ENCODE measurements at regions not wholly inside any gene's neighbourhood (a gene's known extent, or its start where the extent isn't known, plus 50 kb on each side); places are given as distances from the start of the nearest gene placed in this dataset.

DNA sequence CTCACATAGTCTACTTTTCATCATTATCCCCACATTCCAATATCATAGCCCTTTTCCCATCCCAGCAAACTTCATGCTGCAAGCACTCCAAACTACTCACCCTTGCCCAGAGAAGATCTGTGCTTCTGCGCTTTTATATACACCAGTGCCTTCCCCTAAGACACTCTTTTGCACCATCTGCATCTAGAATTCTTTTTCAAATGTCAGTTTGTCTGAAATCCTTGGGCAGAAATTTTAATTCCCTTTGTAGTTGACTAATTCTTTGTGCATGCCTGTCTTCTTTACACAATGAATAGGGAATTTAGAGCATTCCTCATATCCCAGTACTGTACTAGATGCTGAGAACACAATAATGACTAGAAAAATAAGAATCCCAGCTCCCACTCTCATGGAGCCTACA lies 298.9 kb downstream of the KCNN2 start:
- TF ChIP-seq, protein P1, sequence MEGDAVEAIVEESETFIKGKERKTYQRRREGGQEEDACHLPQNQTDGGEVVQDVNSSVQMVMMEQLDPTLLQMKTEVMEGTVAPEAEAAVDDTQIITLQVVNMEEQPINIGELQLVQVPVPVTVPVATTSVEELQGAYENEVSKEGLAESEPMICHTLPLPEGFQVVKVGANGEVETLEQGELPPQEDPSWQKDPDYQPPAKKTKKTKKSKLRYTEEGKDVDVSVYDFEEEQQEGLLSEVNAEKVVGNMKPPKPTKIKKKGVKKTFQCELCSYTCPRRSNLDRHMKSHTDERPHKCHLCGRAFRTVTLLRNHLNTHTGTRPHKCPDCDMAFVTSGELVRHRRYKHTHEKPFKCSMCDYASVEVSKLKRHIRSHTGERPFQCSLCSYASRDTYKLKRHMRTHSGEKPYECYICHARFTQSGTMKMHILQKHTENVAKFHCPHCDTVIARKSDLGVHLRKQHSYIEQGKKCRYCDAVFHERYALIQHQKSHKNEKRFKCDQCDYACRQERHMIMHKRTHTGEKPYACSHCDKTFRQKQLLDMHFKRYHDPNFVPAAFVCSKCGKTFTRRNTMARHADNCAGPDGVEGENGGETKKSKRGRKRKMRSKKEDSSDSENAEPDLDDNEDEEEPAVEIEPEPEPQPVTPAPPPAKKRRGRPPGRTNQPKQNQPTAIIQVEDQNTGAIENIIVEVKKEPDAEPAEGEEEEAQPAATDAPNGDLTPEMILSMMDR (IDR thresholded peaks at IDR 0.05) = no peak
- TF ChIP-seq POLR2A (IDR thresholded peaks at IDR 0.05) = no peak
